Nephron (organoid): ENCODE measurements at regions not wholly inside any gene's neighbourhood (a gene's known extent, or its start where the extent isn't known, plus 50 kb on each side); places are given as distances from the start of the nearest gene placed in this dataset.

Experiments used
- H3K27ac Mint-ChIP-seq, 3 experiments: 2 replicates each; pipeline ENCODE4 v1.8.0; 2020; ENCODE audit warnings: mixed read lengths in 3 of 3, mild to moderate bottlenecking in 2 of 3, moderate library complexity in 1 of 3
- H3K27me3 Mint-ChIP-seq: 2 replicates; pipeline ENCODE4 v1.8.0; 2021; ENCODE audit warnings: low read depth, mild to moderate bottlenecking, moderate library complexity, mixed read lengths
- H3K36me3 Mint-ChIP-seq: 2 replicates; pipeline ENCODE4 v1.8.0; 2020; ENCODE audit warnings: low read depth, mixed read lengths
- H3K4me1 Mint-ChIP-seq: 2 replicates; pipeline ENCODE4 v1.8.0; 2020; ENCODE audit warnings: mixed read lengths
- H3K4me3 Mint-ChIP-seq, 3 experiments: 2 replicates each; pipeline ENCODE4 v1.8.0; 2020; ENCODE audit warnings: mild to moderate bottlenecking in 3 of 3, mixed read lengths in 3 of 3, moderate library complexity in 2 of 3
- H3K9me3 Mint-ChIP-seq: 2 replicates; pipeline ENCODE4 v1.8.0; 2020; ENCODE audit warnings: mixed read lengths
- TF ChIP-seq, protein P1 (sequence below), 3 experiments: fragments of 200-600 bp; sonication (generic); IDR thresholded peaks; one replicate each; pipeline ENCODE4 v1.5.0; 2021; ENCODE audit warnings: antibody characterized with exemption in 3 of 3; ENCODE audit not compliant: unreplicated experiment in 3 of 3

- no peaks in the 10 kb centered on the region for H3K9me3 Mint-ChIP-seq
- H3K4me1 Mint-ChIP-seq: peaks cover 61% of the 10 kb centered on the region
- no peaks in the 10 kb centered on the region for H3K27me3 Mint-ChIP-seq
- peak overlapping the region in 1 of 3 experiments; percentile 46 for H3K4me3 Mint-ChIP-seq
- H3K27ac Mint-ChIP-seq: peak overlapping the region in 2 of 3 experiments; percentile 65 to 89
- no peaks in the 10 kb centered on the region for H3K36me3 Mint-ChIP-seq
- TF ChIP-seq, protein P1, sequence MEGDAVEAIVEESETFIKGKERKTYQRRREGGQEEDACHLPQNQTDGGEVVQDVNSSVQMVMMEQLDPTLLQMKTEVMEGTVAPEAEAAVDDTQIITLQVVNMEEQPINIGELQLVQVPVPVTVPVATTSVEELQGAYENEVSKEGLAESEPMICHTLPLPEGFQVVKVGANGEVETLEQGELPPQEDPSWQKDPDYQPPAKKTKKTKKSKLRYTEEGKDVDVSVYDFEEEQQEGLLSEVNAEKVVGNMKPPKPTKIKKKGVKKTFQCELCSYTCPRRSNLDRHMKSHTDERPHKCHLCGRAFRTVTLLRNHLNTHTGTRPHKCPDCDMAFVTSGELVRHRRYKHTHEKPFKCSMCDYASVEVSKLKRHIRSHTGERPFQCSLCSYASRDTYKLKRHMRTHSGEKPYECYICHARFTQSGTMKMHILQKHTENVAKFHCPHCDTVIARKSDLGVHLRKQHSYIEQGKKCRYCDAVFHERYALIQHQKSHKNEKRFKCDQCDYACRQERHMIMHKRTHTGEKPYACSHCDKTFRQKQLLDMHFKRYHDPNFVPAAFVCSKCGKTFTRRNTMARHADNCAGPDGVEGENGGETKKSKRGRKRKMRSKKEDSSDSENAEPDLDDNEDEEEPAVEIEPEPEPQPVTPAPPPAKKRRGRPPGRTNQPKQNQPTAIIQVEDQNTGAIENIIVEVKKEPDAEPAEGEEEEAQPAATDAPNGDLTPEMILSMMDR (IDR thresholded peaks at IDR 0.05; ENCODE audit: unreplicated experiment in 3 of 3): no peak
Measured at GRCh38 chr1:108038653-108039236, 73.8 kb upstream of the VAV3 start.

- Mint-ChIP-seq H3K27ac (peak overlapping the region in 2 of 3 experiments; percentile 32 to 37), H3K36me3 (no peaks in the 10 kb centered on the region), H3K4me3 (no peak overlapping the region), H3K4me1 (peaks cover 67% of the 10 kb centered on the region), H3K27me3 (no peaks in the 10 kb centered on the region), H3K9me3 (no peaks in the 10 kb centered on the region)
- TF ChIP-seq, protein P1 (IDR thresholded peaks at IDR 0.05; ENCODE audit: unreplicated experiment in 3 of 3): no peak
Measured at GRCh38 chr1:108036796-108037562, 72.0 kb upstream of the VAV3 start.

- TF ChIP-seq, protein P1 (IDR thresholded peaks at IDR 0.05; ENCODE audit: unreplicated experiment in 3 of 3): no peak
- peak overlapping the region in 2 of 3 experiments; percentile 35 to 69 for H3K27ac Mint-ChIP-seq
- no peaks in the 10 kb centered on the region for H3K9me3 Mint-ChIP-seq
Measured at GRCh38 chr1:108034396-108034795, 69.4 kb upstream of the VAV3 start.

DNA sequence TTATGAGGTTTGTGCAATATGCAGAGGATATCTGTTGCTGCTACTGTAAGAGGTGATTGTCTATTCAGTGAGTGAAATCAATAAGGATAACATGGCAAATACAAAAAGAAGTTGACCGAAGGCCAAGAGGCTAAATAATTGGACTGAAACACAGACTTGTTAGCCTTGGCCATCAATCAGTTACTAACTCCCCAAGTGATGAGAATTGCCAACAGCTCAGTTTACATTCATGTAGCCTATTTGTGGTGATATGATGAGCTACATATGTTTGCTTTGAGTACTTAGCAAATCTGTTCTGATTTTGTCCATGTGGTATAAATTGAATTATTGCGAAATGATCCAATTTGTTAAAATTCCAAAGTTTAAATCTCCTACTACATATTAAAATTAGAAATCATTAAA, 68.6 kb upstream of the VAV3 start:
- Mint-ChIP-seq H3K36me3 (no peaks in the 10 kb centered on the region), H3K4me1 (peaks cover 42% of the 10 kb centered on the region), H3K27ac (peak overlapping the region in 1 of 3 experiments; percentile 17), H3K9me3 (no peaks in the 10 kb centered on the region), H3K4me3 (no peak overlapping the region), H3K27me3 (peaks cover 3% of the 10 kb centered on the region)
- TF ChIP-seq, protein P1 (IDR thresholded peaks at IDR 0.05; ENCODE audit: unreplicated experiment in 3 of 3): no peak

More at GRCh38 chr1:108034396-108034795, 69.4 kb upstream of the VAV3 start:
- Mint-ChIP-seq H3K4me1 (peaks cover 48% of the 10 kb centered on the region), H3K36me3 (no peaks in the 10 kb centered on the region), H3K27me3 (peaks cover 3% of the 10 kb centered on the region), H3K4me3 (no peak overlapping the region)

DNA sequence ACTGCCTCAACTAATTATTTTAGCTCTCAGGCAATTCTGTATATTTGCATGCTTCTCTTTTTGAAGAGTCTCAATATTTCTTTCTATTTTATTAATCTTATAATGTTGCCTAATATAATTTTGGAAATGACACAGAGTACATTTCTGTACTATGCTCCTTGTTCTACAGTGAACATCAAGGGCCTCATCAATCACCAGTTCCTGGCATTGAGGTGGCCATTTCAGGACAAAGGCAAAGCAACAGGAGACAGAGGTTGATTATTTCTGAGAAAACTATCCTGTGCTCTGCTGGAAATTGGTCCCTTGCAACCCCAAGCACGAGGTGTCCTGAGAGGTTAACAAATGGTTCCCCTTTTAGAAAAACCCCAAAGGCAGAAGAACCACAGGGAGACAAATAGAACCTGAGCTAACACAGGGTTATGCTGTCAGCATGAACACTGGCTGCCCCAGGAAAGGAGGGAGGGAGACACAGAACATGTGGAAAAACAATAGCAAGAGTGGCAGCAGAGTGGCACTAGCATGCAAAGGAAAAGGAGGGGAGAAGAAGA, 63.9 kb upstream of the VAV3 start:
- no peak overlapping the region for H3K27ac Mint-ChIP-seq
- no peaks in the 10 kb centered on the region for H3K36me3 Mint-ChIP-seq
- H3K9me3 Mint-ChIP-seq: peaks cover 3% of the 10 kb centered on the region
- TF ChIP-seq, protein P1 (IDR thresholded peaks at IDR 0.05; ENCODE audit: unreplicated experiment in 3 of 3): no peak
- peaks cover 3% of the 10 kb centered on the region for H3K27me3 Mint-ChIP-seq
- peaks cover 17% of the 10 kb centered on the region for H3K4me1 Mint-ChIP-seq
- no peak overlapping the region for H3K4me3 Mint-ChIP-seq
